Endothelial cell of umbilical vein (primary cell): ENCODE measurements at regions not wholly inside any gene's neighbourhood (a gene's known extent, or its start where the extent isn't known, plus 50 kb on each side); places are given as distances from the start of the nearest gene placed in this dataset.

Experiments
- BruUV-seq: library from RNA; stranded (reverse); fragments of 400-500 nt; replicated peaks from 2 replicates; lab custom pipeline; 2021; lab: Mats Ljungman, UMichigan
- CTCF ChIA-PET: fragments of 300-600, 350-600 bp; sonication (Branson Sonifier 250); formaldehyde crosslinking; loops from one replicate; lab custom pipeline; 2021; ENCODE audit warnings: antibody characterized with exemption, inconsistent platforms; lab: Charles Lee
- POLR2A ChIA-PET: fragments of 300-600, 350-600 bp; sonication (Branson Sonifier 250); formaldehyde crosslinking; loops from one replicate; lab custom pipeline; 2021; ENCODE audit warnings: antibody characterized with exemption, inconsistent platforms; lab: Charles Lee
- DNase-seq: peaks from one replicate; pipeline ENCODE4 v3.0.0-alpha.2; 2011; ENCODE audit warnings: low read depth, low spot score
- FAIRE-seq: peaks from 2 replicates; lab custom pipeline; 2011; peaks lifted over from hg19 to GRCh38; lab: Jason Lieb, UNC
- H2AFZ ChIP-seq: 2 replicates; pipeline ENCODE4 v1.6.0; 2012; ENCODE audit warnings: low read depth, low read length, control low read depth, inconsistent platforms
- H3K27ac ChIP-seq: 2 replicates; pipeline ENCODE4 v1.5.1; 2011; ENCODE audit warnings: low read depth, mild to moderate bottlenecking, control low read depth, low read length, moderate library complexity; ENCODE audit not compliant: insufficient read depth
- H3K27me3 ChIP-seq, 2 experiments: 2 replicates each; pipeline versions ENCODE4 v1.6.0 to v1.6.1; 2011; ENCODE audit warnings: low read length in 2 of 2, mixed read lengths in 1 of 2; ENCODE audit not compliant: control insufficient read depth in 2 of 2, insufficient read depth in 2 of 2
- H3K36me3 ChIP-seq, 2 experiments: 2 replicates in 1 of 2; 3 replicates in 1 of 2; pipeline ENCODE4 v1.5.1; 2011; ENCODE audit warnings: low read length in 2 of 2, mild to moderate bottlenecking in 1 of 2, moderate library complexity in 1 of 2; ENCODE audit not compliant: control insufficient read depth in 2 of 2, insufficient read depth in 2 of 2; ENCODE audit errors: extremely low read depth in 1 of 2
- H3K4me1 ChIP-seq: 3 replicates; pipeline ENCODE4 v1.5.1; 2011; ENCODE audit warnings: mild to moderate bottlenecking, low read length; ENCODE audit not compliant: control insufficient read depth, insufficient read depth; ENCODE audit errors: extremely low read depth
- H3K4me2 ChIP-seq: 2 replicates; pipeline ENCODE4 v1.6.1; 2011; ENCODE audit warnings: low read length, control low read depth, mixed read lengths; ENCODE audit not compliant: insufficient read depth
- H3K4me3 ChIP-seq, 3 experiments: fragments of 200-600 bp in 1 of 3; sonication (generic), shearing (Covaris generic) in 1 of 3; replicated peaks in 1 of 3; 2 replicates each; pipeline ENCODE4 v1.5.1; 2011 to 2016; ENCODE audit warnings: control low read depth in 3 of 3, low read length in 3 of 3, mild to moderate bottlenecking in 2 of 3, inconsistent platforms in 1 of 3, low read depth in 1 of 3, moderate library complexity in 1 of 3; ENCODE audit not compliant: insufficient read depth in 1 of 3
- H3K79me2 ChIP-seq: 2 replicates; pipeline ENCODE4 v1.6.0; 2012; ENCODE audit warnings: low read length, inconsistent platforms; ENCODE audit not compliant: control insufficient read depth, insufficient read depth
- H3K9ac ChIP-seq: replicated peaks from 2 replicates; pipeline ENCODE3; 2011; ENCODE audit warnings: low read length, control low read depth; ENCODE audit not compliant: insufficient read depth; ENCODE audit errors: extremely low read depth
- H3K9me1 ChIP-seq: replicated peaks from 3 replicates; pipeline ENCODE4 v1.6.0; 2011; ENCODE audit warnings: mild to moderate bottlenecking, low read length; ENCODE audit not compliant: control insufficient read depth, insufficient read depth; ENCODE audit errors: extremely low read depth
- H3K9me3 ChIP-seq: replicated peaks from 2 replicates; pipeline ENCODE4 v1.5.1; 2012; ENCODE audit warnings: low read length, inconsistent platforms; ENCODE audit not compliant: control insufficient read depth, insufficient read depth
- H4K20me1 ChIP-seq: replicated peaks from 2 replicates; pipeline ENCODE3; 2011; ENCODE audit warnings: mild to moderate bottlenecking, low read length; ENCODE audit not compliant: control insufficient read depth, insufficient read depth; ENCODE audit errors: extremely low read depth
- CTCF ChIP-seq, 2 donors: IDR thresholded peaks; 1 replicate in 1 of 2; 2 replicates in 1 of 2; pipeline ENCODE4 v1.5.1; 2011; ENCODE audit warnings: low read length in 2 of 2, mild to moderate bottlenecking in 2 of 2, moderate library complexity in 2 of 2, control low read depth in 1 of 2, inconsistent platforms in 1 of 2, low read depth in 1 of 2; ENCODE audit not compliant: insufficient read depth in 1 of 2; ENCODE audit errors: extremely low read depth in 1 of 2
- EZH2 ChIP-seq: IDR thresholded peaks from 2 replicates; pipeline ENCODE4 v1.6.1; 2012; ENCODE audit warnings: borderline replicate concordance, low read depth, mild to moderate bottlenecking, moderate library complexity, low read length, inconsistent platforms; ENCODE audit not compliant: severe bottlenecking
- FOS ChIP-seq: IDR thresholded peaks from 2 replicates; pipeline ENCODE4 v1.6.1; 2011; ENCODE audit warnings: mild to moderate bottlenecking, low read length, moderate library complexity, borderline replicate concordance; ENCODE audit not compliant: insufficient read depth
- GATA2 ChIP-seq: IDR thresholded peaks from 2 replicates; pipeline ENCODE4 v1.7.0; 2011; ENCODE audit warnings: low read depth, mild to moderate bottlenecking, moderate library complexity, mixed read lengths, low read length; ENCODE audit not compliant: insufficient read length, insufficient read depth
- JUN ChIP-seq: IDR thresholded peaks from 2 replicates; pipeline ENCODE4 v1.6.1; 2011; ENCODE audit warnings: borderline replicate concordance, low read depth; ENCODE audit not compliant: insufficient read length, insufficient read depth
- MAX ChIP-seq: IDR thresholded peaks from 2 replicates; pipeline ENCODE4 v1.6.1; 2011; ENCODE audit not compliant: insufficient read depth, insufficient read length
- MYC ChIP-seq: IDR thresholded peaks from one replicate; pipeline ENCODE4 v1.6.1; 2011; ENCODE audit warnings: mild to moderate bottlenecking, low read depth, low read length
- POLR2A ChIP-seq: IDR thresholded peaks from 2 replicates; pipeline ENCODE4 v1.6.1; 2012; ENCODE audit warnings: low read depth, mild to moderate bottlenecking, control low read depth, low read length
- POLR2AphosphoS5 ChIP-seq: IDR thresholded peaks from 2 replicates; pipeline ENCODE4 v1.6.1; 2012; ENCODE audit warnings: low read depth, mild to moderate bottlenecking, control low read depth, low read length, moderate library complexity; ENCODE audit not compliant: insufficient read depth
- dilution Hi-C: fragments of 300-500 bp; cut with MboI; formaldehyde crosslinking; loops from one replicate; pipeline ENCODE4 v1.15.0; 2019; ENCODE audit warnings: low sequenced_read_pairs; ENCODE audit not compliant: extremely low pct_ligation_motif_present
- intact Hi-C: fragments of 100-400 bp; cut with micrococcal nuclease; formaldehyde crosslinking; loops from one replicate; pipeline ENCODE4 v1.10.0; 2022

GRCh38 chr7:40946549-40946948 is 756.3 kb downstream of the INHBA start:
- no peak overlapping the region for H3K27ac ChIP-seq
- no peaks in the 10 kb centered on the region for H3K9me1 ChIP-seq
- DNase-seq (no peak), FAIRE-seq (no peak)
- H3K4me1 ChIP-seq = no peaks in the 10 kb centered on the region
- no peak overlapping the region for H3K4me3 ChIP-seq
- H3K27me3 ChIP-seq = no peaks in the 10 kb centered on the region
- no peaks in the 10 kb centered on the region for H3K79me2 ChIP-seq
- no peaks in the 10 kb centered on the region for H3K9me3 ChIP-seq
- dilution Hi-C loops = no loop called here
- TF ChIP-seq CTCF (IDR thresholded peaks at IDR 0.05; ENCODE audit: extremely low read depth in 1 of 2, insufficient read depth in 1 of 2, low read depth in 1 of 2, low read length in 2 of 2) (no peak), MYC (no peak), POLR2A (no peak), FOS (no peak)
- no peaks in the 10 kb centered on the region for H4K20me1 ChIP-seq
- H2AFZ ChIP-seq = no peak overlapping the region
- ChIA-PET CTCF (no interaction called here), POLR2A (no interaction called here)
- no peaks in the 10 kb centered on the region for H3K36me3 ChIP-seq
- no peak overlapping the region for H3K4me2 ChIP-seq
- BruUV-seq = no TSS peak
- no peak overlapping the region for H3K9ac ChIP-seq
- intact Hi-C loops = no loop called here

GRCh38 chr7:40945788-40946187 is 757.1 kb downstream of the INHBA start:
- no peaks in the 10 kb centered on the region for H3K36me3 ChIP-seq
- H3K79me2 ChIP-seq = no peaks in the 10 kb centered on the region
- H3K9me1 ChIP-seq = no peaks in the 10 kb centered on the region
- POLR2A ChIA-PET = no interaction called here
- H3K4me3 ChIP-seq = no peak overlapping the region
- H3K9ac ChIP-seq = no peak overlapping the region
- H3K4me1 ChIP-seq = no peaks in the 10 kb centered on the region
- intact Hi-C loops = no loop called here
- TF ChIP-seq MAX (no peak), POLR2AphosphoS5 (no peak), EZH2 (no peak), GATA2 (no peak), JUN (no peak), POLR2A (no peak)
- dilution Hi-C loops = no loop called here
- BruUV-seq = no TSS peak
- H4K20me1 ChIP-seq = no peaks in the 10 kb centered on the region
- no peaks in the 10 kb centered on the region for H3K27me3 ChIP-seq
- DNase-seq (no peak), FAIRE-seq (no peak)
- H3K4me2 ChIP-seq = no peak overlapping the region
- no peak overlapping the region for H3K27ac ChIP-seq
- no peaks in the 10 kb centered on the region for H3K9me3 ChIP-seq
- CTCF ChIA-PET = no interaction called here
- H2AFZ ChIP-seq = no peak overlapping the region
